Right lung (tissue), 2 donors: ENCODE measurements at regions not wholly inside any gene's neighbourhood (a gene's known extent, or its start where the extent isn't known, plus 50 kb on each side); places are given as distances from the start of the nearest gene placed in this dataset.

Experiments used
- DNase-seq, 2 donors: peaks; one replicate each; pipeline ENCODE4 v3.0.0-alpha.2; 2013

- no peak for DNase-seq
Measured at GRCh38 chr3:83513677-83514076, 1445.1 kb upstream of the CADM2 start.

GRCh38 chr3:83514130-83514914 lies 1444.5 kb upstream of the CADM2 start:
- no peak for DNase-seq

GRCh38 chr3:83515123-83515522 lies 1443.7 kb upstream of the CADM2 start:
- DNase-seq: no peak

- DNase-seq: peak; percentile 29 to 52
Measured at GRCh38 chr3:83523470-83524073, 1435.2 kb upstream of the CADM2 start.

- DNase-seq: no peak
Measured at GRCh38 chr3:83524901-83525300, 1433.9 kb upstream of the CADM2 start.

- no peak for DNase-seq
Measured at GRCh38 chr3:83559082-83559481, 1399.7 kb upstream of the CADM2 start.

- DNase-seq: no peak
Measured at GRCh38 chr3:83567935-83568334, 1390.9 kb upstream of the CADM2 start.

GRCh38 chr3:83581546-83581945 lies 1377.2 kb upstream of the CADM2 start:
- no peak for DNase-seq

GRCh38 chr3:83601704-83602103 lies 1357.1 kb upstream of the CADM2 start:
- no peak for DNase-seq

- no peak for DNase-seq
Measured at GRCh38 chr3:83622526-83622925, 1336.3 kb upstream of the CADM2 start.

- DNase-seq: no peak
Measured at GRCh38 chr3:83625261-83625660, 1333.5 kb upstream of the CADM2 start.

GRCh38 chr3:83628471-83628870 lies 1330.3 kb upstream of the CADM2 start:
- no peak for DNase-seq

- no peak for DNase-seq
Measured at GRCh38 chr3:83632526-83632925, 1326.3 kb upstream of the CADM2 start.

GRCh38 chr3:83633758-83634157 lies 1325.0 kb upstream of the CADM2 start:
- DNase-seq: no peak

GRCh38 chr3:83649692-83650091 lies 1309.1 kb upstream of the CADM2 start:
- no peak for DNase-seq

GRCh38 chr3:83655083-83655482 lies 1303.7 kb upstream of the CADM2 start:
- DNase-seq: no peak

- DNase-seq: no peak
Measured at GRCh38 chr3:83662381-83662960, 1296.3 kb upstream of the CADM2 start.

GRCh38 chr3:83670416-83670815 lies 1288.4 kb upstream of the CADM2 start:
- no peak for DNase-seq

- DNase-seq: no peak
Measured at GRCh38 chr3:83683937-83684598, 1274.7 kb upstream of the CADM2 start.

- no peak for DNase-seq
Measured at GRCh38 chr3:83706669-83707068, 1252.1 kb upstream of the CADM2 start.

- DNase-seq: no peak
Measured at GRCh38 chr3:83715307-83715706, 1243.5 kb upstream of the CADM2 start.

- DNase-seq: no peak
Measured at GRCh38 chr3:83729576-83729975, 1229.2 kb upstream of the CADM2 start.

GRCh38 chr3:83734656-83735055 lies 1224.1 kb upstream of the CADM2 start:
- DNase-seq: no peak
